ENCODE measurements at regions not wholly inside any gene's neighbourhood (a gene's known extent, or its start where the extent isn't known, plus 50 kb on each side); places are given as distances from the start of the nearest gene placed in this dataset.
"Not testable (repeated sequence)": the region's sequence is repeated elsewhere in the genome, so short reads cannot be mapped to it uniquely, and the experiment has no call there.

DNA sequence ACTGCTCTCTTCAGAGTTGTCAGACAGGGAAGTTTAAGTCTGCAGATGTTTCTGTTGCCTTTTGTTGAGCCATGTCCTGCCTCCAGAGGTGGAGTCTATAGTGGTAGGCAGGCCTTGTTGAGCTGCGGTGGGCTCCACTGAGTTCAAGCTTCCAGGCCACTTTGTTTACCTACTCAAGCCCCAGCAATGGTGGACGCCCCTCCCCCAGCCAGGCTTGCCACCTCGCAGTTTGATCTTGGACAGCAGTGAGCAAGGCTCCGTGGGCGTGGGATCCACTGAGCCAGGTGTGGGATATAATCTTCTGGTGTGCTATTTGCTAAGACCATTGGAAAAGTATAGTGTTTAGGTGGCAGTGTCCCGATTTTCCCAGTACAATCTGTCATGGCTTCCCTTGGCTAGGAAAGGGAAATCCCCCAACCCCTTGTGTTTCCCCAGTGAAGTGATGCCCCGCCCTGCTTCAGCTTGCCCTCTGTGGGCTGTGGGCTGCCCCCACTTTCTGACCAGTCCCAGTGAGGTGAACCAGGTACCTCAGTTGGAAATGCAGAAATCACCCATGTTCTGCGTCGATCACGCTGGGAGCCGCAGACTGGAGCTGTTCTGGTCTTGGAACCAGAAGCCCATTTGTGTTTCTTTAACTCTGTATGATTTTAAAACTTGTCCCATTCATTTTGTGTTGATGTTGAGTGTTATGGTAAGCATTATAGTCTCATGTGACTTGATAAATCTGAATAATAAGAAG, 89.2 kb upstream of the CALCR start:
- FAIRE-seq (no peak), DNase-seq (ENCODE audit: insufficient read length, low spot score) (no peak)

DNA sequence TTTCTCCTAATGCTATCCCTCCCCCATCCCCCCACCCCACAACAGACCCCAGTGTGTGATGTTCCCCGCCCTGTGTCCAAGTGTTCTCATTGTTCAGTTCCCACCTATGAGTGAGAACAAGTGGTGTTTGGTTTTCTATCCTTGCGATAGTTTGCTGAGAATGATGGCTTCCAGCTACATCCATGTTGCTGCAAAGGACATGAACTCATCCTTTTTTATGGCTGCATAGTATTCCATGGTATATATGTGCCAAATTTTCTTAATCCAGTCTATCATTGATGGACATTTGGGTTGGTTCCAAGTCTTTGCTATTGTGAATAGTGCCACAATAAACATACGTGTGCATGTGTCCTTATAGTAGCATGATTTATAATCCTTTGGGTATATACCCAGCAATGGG, 83.6 kb upstream of the CALCR start:
- FAIRE-seq = not testable (repeated sequence)

DNA sequence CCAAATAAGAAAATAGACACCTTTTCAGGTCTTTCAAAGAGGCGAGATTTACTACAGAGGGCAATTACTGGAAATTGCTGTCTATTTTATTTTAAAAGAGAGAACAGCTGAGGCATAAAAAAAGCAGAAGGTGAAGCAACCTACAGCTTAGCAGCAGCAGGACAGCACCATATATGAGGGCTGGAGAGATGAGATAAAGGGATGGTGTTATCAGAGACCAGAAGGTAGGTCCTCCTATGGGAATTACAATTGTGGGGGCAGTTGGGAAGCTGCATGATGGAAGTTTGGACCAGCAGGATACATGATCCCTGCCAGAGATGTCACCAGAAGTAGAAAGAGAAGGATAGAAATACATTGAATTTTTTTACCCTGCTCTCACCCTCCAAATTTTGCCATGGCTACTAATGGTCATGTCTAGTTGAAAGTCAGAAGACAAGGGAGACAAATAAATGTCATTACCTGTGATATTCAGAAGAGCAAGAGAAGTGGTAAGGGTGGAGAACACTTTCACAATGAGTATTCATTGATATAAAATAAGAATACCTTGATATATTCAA, 77.2 kb upstream of the CALCR start:
- no peak for DNase-seq (ENCODE audit: insufficient read length, low spot score)
- FAIRE-seq = no peak

More for the DNA sequence above, 83.6 kb upstream of the CALCR start:
- not testable (repeated sequence) for DNase-seq (ENCODE audit: insufficient read length, low spot score)

DNA sequence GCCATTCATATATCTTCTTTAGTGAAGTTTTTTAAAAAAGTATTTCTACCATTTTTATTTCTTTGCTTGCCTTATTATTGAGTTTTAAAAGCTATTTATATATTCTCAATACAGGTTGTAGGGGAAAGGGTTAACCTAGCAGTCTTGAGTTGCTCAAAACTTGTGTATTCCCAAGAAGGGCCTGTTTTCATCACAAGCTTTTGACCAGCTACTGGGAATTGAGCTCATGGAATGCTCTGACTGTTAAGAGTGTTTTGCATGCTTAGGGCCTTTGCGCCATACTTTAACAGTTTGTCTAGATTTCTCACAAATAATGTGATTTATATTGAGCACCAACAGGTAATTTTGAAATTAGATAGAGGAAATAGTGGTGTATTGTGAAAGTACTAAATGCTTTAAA, 72.0 kb upstream of the CALCR start:
- DNase-seq (ENCODE audit: insufficient read length, low spot score) (no peak), FAIRE-seq (no peak)

DNA sequence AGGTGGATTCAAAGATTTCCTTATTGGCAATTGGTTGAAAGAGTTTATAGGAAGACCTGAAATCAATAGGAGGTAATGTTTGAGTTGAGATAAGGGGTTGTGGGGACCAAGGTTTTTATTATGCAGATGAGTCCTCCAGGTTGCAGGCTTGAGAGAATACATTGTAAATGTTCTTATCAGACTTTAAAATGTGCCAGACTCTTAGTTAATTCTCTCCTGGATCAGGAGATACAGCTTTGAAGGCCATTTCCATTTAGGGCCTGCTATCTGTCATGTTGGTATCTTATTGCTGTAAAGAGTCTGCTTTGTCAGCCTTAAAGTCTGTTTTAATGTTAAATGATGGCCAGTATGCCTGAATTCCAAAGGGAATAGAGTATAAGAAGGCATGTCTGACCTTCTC, 61.8 kb upstream of the CALCR start:
- DNase-seq (ENCODE audit: insufficient read length, low spot score) = no peak
- FAIRE-seq = no peak

DNA sequence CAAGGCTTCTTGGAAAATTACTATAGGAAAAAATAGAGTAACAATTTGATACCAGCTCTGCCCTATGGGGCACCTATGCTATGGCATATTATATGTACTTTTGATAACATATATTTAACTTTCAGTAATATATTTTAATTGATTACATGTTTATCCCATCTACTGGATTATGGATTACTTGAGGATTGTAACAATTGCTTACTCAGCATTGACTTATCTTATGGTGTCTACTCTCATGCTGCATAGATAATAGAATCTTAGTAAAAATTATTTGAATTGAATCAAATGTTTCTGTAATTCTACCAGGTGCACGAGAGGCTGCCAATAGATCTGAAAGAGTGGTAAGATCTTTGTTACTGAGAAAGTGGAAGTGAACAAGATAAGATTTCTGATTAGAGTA, 57.8 kb upstream of the CALCR start:
- FAIRE-seq (no peak), DNase-seq (ENCODE audit: insufficient read length, low spot score) (no peak)

DNA sequence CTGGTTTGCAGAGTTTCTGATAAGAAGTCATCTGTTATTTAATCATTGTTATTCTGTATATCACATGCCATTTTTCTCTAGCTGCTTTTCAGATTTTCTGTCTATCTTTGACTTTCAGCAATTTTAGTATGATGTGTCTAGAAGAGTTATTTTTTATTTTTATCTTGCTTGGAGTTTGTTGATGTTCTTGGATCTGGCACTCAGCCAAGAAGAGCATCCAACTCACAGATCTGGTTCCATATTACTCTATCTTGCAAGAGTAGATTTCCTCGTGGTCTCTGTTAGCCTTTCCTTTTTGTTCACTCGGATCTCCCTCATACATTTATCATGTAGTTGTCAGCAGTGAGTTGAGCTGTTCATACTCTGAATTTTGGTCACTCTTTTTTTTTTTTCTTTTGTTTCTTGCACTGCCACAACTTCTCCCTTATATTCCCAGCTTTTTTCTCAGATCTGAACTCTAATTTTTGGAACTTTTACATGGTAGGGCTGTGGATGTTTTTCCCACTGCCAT, 54.8 kb upstream of the CALCR start:
- DNase-seq (ENCODE audit: insufficient read length, low spot score) = no peak
- no peak for FAIRE-seq

DNA sequence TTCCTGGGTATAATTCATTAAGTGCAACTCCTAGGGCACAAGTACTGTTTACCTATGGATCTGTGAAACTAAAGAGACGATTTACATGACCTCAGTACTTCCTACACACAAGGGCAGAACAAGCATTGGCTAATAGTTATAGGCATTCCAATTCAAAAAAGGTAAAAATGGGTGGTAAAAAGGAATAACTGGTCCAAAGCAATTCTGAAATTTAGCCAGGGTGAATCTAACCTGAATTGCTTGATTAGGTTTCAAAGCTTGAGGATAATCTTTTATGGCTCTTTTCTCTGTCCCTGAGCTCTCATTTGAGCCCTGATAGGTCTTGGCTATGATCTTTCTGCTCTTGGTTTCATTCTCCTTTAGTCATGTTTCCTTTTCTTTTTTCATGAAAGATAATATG, 52.3 kb upstream of the CALCR start:
- FAIRE-seq = no peak
- no peak for DNase-seq (ENCODE audit: insufficient read length, low spot score)

All from HTR-8/SVneo (cell line).